HEK293 (cell line): ENCODE measurements at regions not wholly inside any gene's neighbourhood (a gene's known extent, or its start where the extent isn't known, plus 50 kb on each side); places are given as distances from the start of the nearest gene placed in this dataset.

Experiments used
- CTCF ChIA-PET: fragments of 350-600 bp; formaldehyde crosslinking; extraction: SDS; loops from one replicate; lab custom pipeline; 2021; ENCODE audit warnings: antibody characterized with exemption; lab: Yijun Ruan, JAX
- POLR2A ChIA-PET: fragments of 300-600 bp; formaldehyde crosslinking; extraction: SDS; loops from one replicate; lab custom pipeline; 2020; ENCODE audit warnings: antibody characterized with exemption, inconsistent platforms; lab: Yijun Ruan, JAX
- H3K27ac ChIP-seq: fragments of 200-500 bp; sonication (Bioruptor generic); 2 replicates; pipeline ENCODE4 v1.5.1; 2014; ENCODE audit warnings: low read depth, low read length, control low read depth, inconsistent platforms; ENCODE audit errors: extremely low read depth
- H3K36me3 ChIP-seq, 2 experiments: fragments of 200-500 bp in 1 of 2; sonication (Bioruptor generic) in 1 of 2; 1 replicate in 1 of 2; 2 replicates in 1 of 2; pipeline ENCODE4 v1.5.1; 2014 to 2017; ENCODE audit warnings: inconsistent platforms in 2 of 2, low read length in 2 of 2; ENCODE audit not compliant: control insufficient read depth in 2 of 2, insufficient read depth in 1 of 2
- H3K4me1 ChIP-seq: fragments of 200-500 bp; sonication (Bioruptor generic); 2 replicates; pipeline ENCODE4 v1.5.1; 2014; ENCODE audit warnings: mild to moderate bottlenecking, low read length, inconsistent platforms; ENCODE audit not compliant: control insufficient read depth, insufficient read depth
- H3K4me3 ChIP-seq: 2 replicates; pipeline ENCODE4 v1.5.1; 2011; ENCODE audit warnings: low read depth, mild to moderate bottlenecking, control low read depth, low read length, moderate library complexity
- H3K9me3 ChIP-seq: fragments of 200-500 bp; sonication (Bioruptor generic); 2 replicates; pipeline ENCODE4 v1.5.1; 2014; ENCODE audit warnings: low read depth, low read length, inconsistent platforms; ENCODE audit not compliant: control insufficient read depth, insufficient read depth
- CTCF ChIP-seq: fragments of 450-650 bp; formaldehyde crosslinking; IDR thresholded peaks from 2 replicates; pipeline ENCODE4 v1.5.1; 2016; ENCODE audit warnings: missing biosample characterization, missing genetic modification characterization
- GLIS1 ChIP-seq: fragments of 450-650 bp; formaldehyde crosslinking; IDR thresholded peaks from 2 replicates; pipeline ENCODE4 v1.5.1; 2016; ENCODE audit warnings: missing biosample characterization, missing genetic modification characterization
- HIC1 ChIP-seq: fragments of 450-650 bp; formaldehyde crosslinking; IDR thresholded peaks from 2 replicates; pipeline ENCODE4 v1.5.1; 2016; ENCODE audit warnings: missing biosample characterization, missing genetic modification characterization
- HOXA7 ChIP-seq: sonication (generic); formaldehyde crosslinking; IDR thresholded peaks from 2 replicates; pipeline ENCODE4 v1.8.1; 2022; ENCODE audit warnings: missing genetic modification reagents, borderline replicate concordance
- KLF7 ChIP-seq: fragments of 450-650 bp; formaldehyde crosslinking; IDR thresholded peaks from 2 replicates; pipeline ENCODE4 v1.5.1; 2016; ENCODE audit warnings: missing biosample characterization, missing genetic modification characterization, borderline replicate concordance
- MYNN ChIP-seq: fragments of 450-650 bp; formaldehyde crosslinking; IDR thresholded peaks from 2 replicates; pipeline ENCODE4 v1.5.1; 2016; ENCODE audit warnings: missing biosample characterization, missing genetic modification characterization, borderline replicate concordance
- OSR2 ChIP-seq: fragments of 450-650 bp; formaldehyde crosslinking; IDR thresholded peaks from 2 replicates; pipeline ENCODE4 v1.5.1; 2016; ENCODE audit warnings: missing biosample characterization, missing genetic modification characterization
- PATZ1 ChIP-seq: fragments of 450-650 bp; formaldehyde crosslinking; IDR thresholded peaks from 2 replicates; pipeline ENCODE4 v1.5.1; 2016; ENCODE audit warnings: missing biosample characterization, missing genetic modification characterization
- PRDM1 ChIP-seq: fragments of 450-650 bp; formaldehyde crosslinking; IDR thresholded peaks from 2 replicates; pipeline ENCODE4; 2016; ENCODE audit warnings: missing biosample characterization, missing genetic modification characterization
- TRIM28 ChIP-seq: IDR thresholded peaks from 2 replicates; pipeline ENCODE4 v1.6.1; 2011; ENCODE audit warnings: low read length, control low read depth, borderline replicate concordance
- ZBTB20 ChIP-seq: fragments of 450-650 bp; formaldehyde crosslinking; IDR thresholded peaks from 2 replicates; pipeline ENCODE4 v1.5.1; 2016; ENCODE audit warnings: missing biosample characterization, missing genetic modification characterization
- ZFHX2 ChIP-seq: fragments of 450-650 bp; formaldehyde crosslinking; conservative IDR thresholded peaks from 2 replicates; pipeline ENCODE4 v1.5.1; 2016; ENCODE audit warnings: missing biosample characterization, missing genetic modification characterization
- ZFP69B ChIP-seq: fragments of 450-650 bp; formaldehyde crosslinking; IDR thresholded peaks from 2 replicates; pipeline ENCODE4 v1.5.1; 2016; ENCODE audit warnings: missing biosample characterization, missing genetic modification characterization
- ZNF121 ChIP-seq: fragments of 450-650 bp; formaldehyde crosslinking; IDR thresholded peaks from 2 replicates; pipeline ENCODE4 v1.5.1; 2016; ENCODE audit warnings: missing biosample characterization, missing genetic modification characterization
- ZNF16 ChIP-seq: fragments of 450-650 bp; formaldehyde crosslinking; IDR thresholded peaks from 2 replicates; pipeline ENCODE4 v1.5.1; 2016; ENCODE audit warnings: low read depth, missing biosample characterization, missing genetic modification characterization
- ZNF184 ChIP-seq: fragments of 450-650 bp; IDR thresholded peaks from 2 replicates; pipeline ENCODE4 v1.5.1; 2018; ENCODE audit warnings: missing biosample characterization, mild to moderate bottlenecking, missing genetic modification characterization
- ZNF214 ChIP-seq: fragments of 450-650 bp; formaldehyde crosslinking; IDR thresholded peaks from 2 replicates; pipeline ENCODE4 v1.5.1; 2017; ENCODE audit warnings: missing biosample characterization, mild to moderate bottlenecking, missing genetic modification characterization, borderline replicate concordance
- ZNF335 ChIP-seq: fragments of 450-650 bp; formaldehyde crosslinking; conservative IDR thresholded peaks from 2 replicates; pipeline ENCODE4 v1.5.1; 2016; ENCODE audit warnings: missing biosample characterization, missing genetic modification characterization
- ZNF501 ChIP-seq: fragments of 450-650 bp; formaldehyde crosslinking; IDR thresholded peaks from 2 replicates; pipeline ENCODE4 v1.5.1; 2016; ENCODE audit warnings: missing biosample characterization, missing genetic modification characterization
- ZNF514 ChIP-seq: fragments of 450-650 bp; formaldehyde crosslinking; IDR thresholded peaks from 2 replicates; pipeline ENCODE4 v1.5.1; 2016; ENCODE audit warnings: missing biosample characterization, missing genetic modification characterization
- ZNF596 ChIP-seq: fragments of 450-650 bp; IDR thresholded peaks from 2 replicates; pipeline ENCODE4 v1.5.0; 2018; ENCODE audit warnings: missing biosample characterization, mild to moderate bottlenecking, missing genetic modification characterization, moderate library complexity
- ZNF623 ChIP-seq: fragments of 450-650 bp; formaldehyde crosslinking; IDR thresholded peaks from 2 replicates; pipeline ENCODE4 v1.5.1; 2016; ENCODE audit warnings: missing biosample characterization, missing genetic modification characterization
- ZNF670 ChIP-seq: fragments of 450-650 bp; formaldehyde crosslinking; IDR thresholded peaks from 2 replicates; pipeline ENCODE4 v1.5.1; 2016; ENCODE audit warnings: missing biosample characterization, missing genetic modification characterization, low read depth
- ZNF677 ChIP-seq: fragments of 450-650 bp; IDR thresholded peaks from 2 replicates; pipeline ENCODE4 v1.5.0; 2018; ENCODE audit warnings: missing biosample characterization, mild to moderate bottlenecking, missing genetic modification characterization, moderate library complexity
- ZNF768 ChIP-seq: fragments of 450-650 bp; formaldehyde crosslinking; IDR thresholded peaks from 2 replicates; pipeline ENCODE4 v1.5.1; 2018; ENCODE audit warnings: missing biosample characterization, mild to moderate bottlenecking, missing genetic modification characterization
- ZSCAN23 ChIP-seq: fragments of 450-650 bp; formaldehyde crosslinking; IDR thresholded peaks from 2 replicates; pipeline ENCODE4 v1.5.1; 2016; ENCODE audit warnings: missing biosample characterization, missing genetic modification characterization

GRCh38 chr1:87598429-87598828 lies 269.7 kb downstream of the LMO4 start:
- Histone ChIP-seq H3K4me1 (peaks cover 21% of the 10 kb centered on the region), H3K9me3 (no peaks in the 10 kb centered on the region)
- POLR2A ChIA-PET: no interaction called here
- TF ChIP-seq ZNF768: no peak
- 0 out of 2 replicates have a peak, but pooled peaks have one; percentile 18 for TF ChIP-seq CTCF (tag by site-specific recombination)
- no peak for TF ChIP-seq ZNF670 (tag by site-specific recombination)
- peak; percentile 54; the same call in 1 of the 2 replicates for TF ChIP-seq TRIM28
- no peak for TF ChIP-seq PATZ1 (tag by site-specific recombination)
- TF ChIP-seq, all 188 proteins: peak for 2
- no peaks in the 10 kb centered on the region for H3K36me3 ChIP-seq
- H3K4me3 ChIP-seq: no peak overlapping the region
- H3K27ac ChIP-seq: no peak overlapping the region
- CTCF ChIA-PET: no interaction called here

GRCh38 chr1:87599569-87599968 lies 270.9 kb downstream of the LMO4 start:
- H3K4me1 ChIP-seq: peaks cover 15% of the 10 kb centered on the region
- POLR2A ChIA-PET: no interaction called here
- no peak for TF ChIP-seq HIC1 (tag by site-specific recombination)
- no peak for TF ChIP-seq PRDM1
- no peak for TF ChIP-seq HOXA7
- TF ChIP-seq KLF7 (tag by site-specific recombination): no peak
- no peak for TF ChIP-seq ZFHX2 (tag by site-specific recombination)
- TF ChIP-seq ZNF501: no peak
- TF ChIP-seq ZNF16 (tag by site-specific recombination): no peak
- no peak for TF ChIP-seq ZBTB20 (tag by site-specific recombination)
- TF ChIP-seq ZNF121 (tag by site-specific recombination): no peak
- TF ChIP-seq ZNF623: no peak
- TF ChIP-seq, all 188 proteins: peak for 0
- CTCF ChIA-PET: no interaction called here
- no peaks in the 10 kb centered on the region for H3K9me3 ChIP-seq
- H3K36me3 ChIP-seq: no peaks in the 10 kb centered on the region
- no peak overlapping the region for H3K4me3 ChIP-seq
- no peak overlapping the region for H3K27ac ChIP-seq

- Histone ChIP-seq H3K9me3 (no peaks in the 10 kb centered on the region), H3K4me1 (peaks cover 11% of the 10 kb centered on the region)
- TF ChIP-seq ZNF335 (tag by site-specific recombination) (peak; percentile 12; the same call in 1 of the 2 replicates), GLIS1 (tag by site-specific recombination) (no peak), ZFP69B (tag by site-specific recombination) (no peak), ZNF184 (tag by site-specific recombination) (no peak), ZNF677 (tag by site-specific recombination) (peak; percentile 83), ZNF214 (tag by site-specific recombination) (no peak), OSR2 (tag by site-specific recombination) (peak; percentile 49), MYNN (tag by site-specific recombination) (no peak), ZNF596 (tag by site-specific recombination) (no peak), ZSCAN23 (tag by site-specific recombination) (no peak), ZNF514 (no peak)
- TF ChIP-seq, all 188 proteins: peak for 3
- Histone ChIP-seq H3K4me3 (no peak overlapping the region), H3K36me3 (no peaks in the 10 kb centered on the region), H3K27ac (no peak overlapping the region)
- CTCF ChIA-PET: interaction anchor here (0.7 kb wide), 1 partner anchor 9 kb away, joined by 3 read pairs; no protein-coding TSS in a partner anchor
- POLR2A ChIA-PET: no interaction called here
Measured at GRCh38 chr1:87600055-87600850, 271.6 kb downstream of the LMO4 start.
